GM18517 (cell line): ENCODE measurements at regions not wholly inside any gene's neighbourhood (a gene's known extent, or its start where the extent isn't known, plus 50 kb on each side); places are given as distances from the start of the nearest gene placed in this dataset.

ENCODE experiments used
- ATAC-seq: cut with Tn5 transposase; IDR thresholded peaks from one replicate; pipeline ENCODE4 v1.9.1; 2021; ENCODE audit warnings: mild to moderate bottlenecking, moderate library complexity; ENCODE audit not compliant: unreplicated experiment

GRCh38 chr1:228867108-228867950 lies 132.1 kb downstream of the RHOU start:
- ATAC-seq, result no peak

DNA sequence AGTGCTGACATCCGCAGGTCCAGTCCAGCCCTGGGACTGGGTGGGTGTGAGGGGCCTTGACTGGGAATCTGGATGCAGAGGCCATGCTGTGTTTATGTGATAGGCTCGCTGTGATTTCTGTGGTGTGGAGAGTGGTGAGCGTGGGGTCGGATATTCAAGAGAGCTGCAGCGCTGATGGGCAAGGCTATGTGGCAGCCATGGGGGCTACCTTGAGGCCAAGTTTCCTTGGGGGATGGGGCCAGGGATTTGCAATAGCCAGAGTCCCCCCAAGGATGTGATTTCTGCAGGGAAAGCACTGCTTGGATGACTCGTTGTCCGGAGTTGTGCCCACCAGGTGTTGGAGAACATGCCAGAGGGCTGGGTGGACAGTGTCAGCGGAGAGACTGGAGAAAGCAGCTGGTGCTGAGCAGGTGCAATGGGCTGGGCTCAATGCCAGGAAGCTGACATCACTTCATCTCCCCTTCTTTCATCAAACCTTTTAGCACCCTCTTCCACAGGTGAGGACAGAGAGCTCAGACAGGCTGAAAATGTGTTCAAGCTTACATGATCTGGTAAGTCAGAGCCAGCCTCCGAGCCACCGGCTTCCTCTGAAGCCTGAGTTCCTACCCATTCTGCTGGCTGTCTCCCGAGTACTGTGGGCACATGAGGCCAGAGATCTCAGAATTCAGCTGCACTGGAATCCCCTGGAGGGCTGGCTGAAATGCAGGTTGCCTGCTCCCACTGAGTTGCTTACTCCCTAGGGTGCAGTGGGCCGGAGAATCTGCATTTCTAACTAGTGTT lies 132.9 kb downstream of the RHOU start:
- ATAC-seq, result no peak

DNA sequence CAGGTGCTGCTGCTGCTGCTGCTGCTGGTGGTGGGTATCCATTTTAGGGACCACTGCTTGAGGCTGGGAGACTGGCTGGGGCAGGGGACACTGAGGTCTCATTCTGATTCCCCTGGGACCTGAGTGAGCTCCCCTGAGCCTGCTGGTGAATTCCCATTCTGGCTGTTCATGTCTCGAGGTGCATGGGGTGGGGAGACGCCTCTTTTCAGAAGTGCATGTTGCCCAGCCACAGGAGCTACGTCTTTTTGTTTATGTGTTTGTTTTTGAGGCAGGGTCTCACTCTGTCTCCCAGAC lies 133.4 kb downstream of the RHOU start:
- ATAC-seq, result no peak

- no peak for ATAC-seq
Measured at GRCh38 chr1:228869312-228869824, 134.1 kb downstream of the RHOU start.

GRCh38 chr1:228870041-228870713 lies 134.9 kb downstream of the RHOU start:
- ATAC-seq, result no peak

- ATAC-seq, result no peak
Measured at GRCh38 chr1:228871314-228872061, 136.2 kb downstream of the RHOU start.

DNA sequence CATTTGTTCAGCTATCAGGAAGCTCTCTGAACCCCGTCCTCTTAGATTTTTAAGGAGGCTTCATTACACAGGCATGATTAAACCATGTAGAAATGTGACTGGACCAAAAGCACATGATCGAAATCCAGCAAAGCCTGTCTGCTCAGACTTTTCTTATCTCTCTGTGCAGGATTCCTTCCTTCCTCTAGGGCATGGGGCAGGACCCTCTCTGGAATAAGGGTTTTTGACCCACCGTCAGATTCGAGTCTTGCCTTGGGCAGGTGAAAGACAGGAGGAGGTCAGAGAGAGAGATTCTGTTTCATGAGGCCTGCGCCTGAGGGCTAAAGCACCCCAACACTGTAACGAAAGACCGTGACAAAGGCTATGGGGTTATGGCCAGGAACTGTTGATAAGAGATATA lies 136.8 kb downstream of the RHOU start:
- no peak for ATAC-seq

- ATAC-seq, result no peak
Measured at GRCh38 chr1:228873709-228874108, 138.4 kb downstream of the RHOU start.

- ATAC-seq, result no peak
Measured at GRCh38 chr1:228875741-228876140, 140.5 kb downstream of the RHOU start.

GRCh38 chr1:228876187-228876586 lies 140.9 kb downstream of the RHOU start:
- ATAC-seq, result no peak

DNA sequence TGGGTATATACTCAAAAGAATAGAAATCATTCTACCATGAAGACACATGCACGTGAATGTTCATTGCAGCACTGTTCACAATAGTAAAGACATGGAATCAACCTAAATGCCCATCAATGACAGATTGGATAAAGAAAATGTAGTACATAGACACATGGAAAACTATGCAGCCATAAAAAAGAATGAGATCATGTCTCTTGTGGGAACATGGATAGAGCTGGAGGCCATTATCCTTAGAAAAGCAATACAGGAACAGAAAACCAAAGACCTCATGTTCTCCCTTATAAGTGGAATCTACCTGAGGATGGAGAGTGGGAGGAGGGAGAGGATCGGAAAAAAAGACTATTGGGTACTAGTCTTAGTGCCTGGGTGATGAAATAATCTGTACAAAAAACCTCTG lies 143.9 kb downstream of the RHOU start:
- no peak for ATAC-seq

GRCh38 chr1:228882041-228882770 lies 146.9 kb downstream of the RHOU start:
- ATAC-seq, result no peak

GRCh38 chr1:228882771-228883450 lies 147.6 kb downstream of the RHOU start:
- no peak for ATAC-seq

- ATAC-seq, result no peak
Measured at GRCh38 chr1:228883535-228883934, 148.3 kb downstream of the RHOU start.

DNA sequence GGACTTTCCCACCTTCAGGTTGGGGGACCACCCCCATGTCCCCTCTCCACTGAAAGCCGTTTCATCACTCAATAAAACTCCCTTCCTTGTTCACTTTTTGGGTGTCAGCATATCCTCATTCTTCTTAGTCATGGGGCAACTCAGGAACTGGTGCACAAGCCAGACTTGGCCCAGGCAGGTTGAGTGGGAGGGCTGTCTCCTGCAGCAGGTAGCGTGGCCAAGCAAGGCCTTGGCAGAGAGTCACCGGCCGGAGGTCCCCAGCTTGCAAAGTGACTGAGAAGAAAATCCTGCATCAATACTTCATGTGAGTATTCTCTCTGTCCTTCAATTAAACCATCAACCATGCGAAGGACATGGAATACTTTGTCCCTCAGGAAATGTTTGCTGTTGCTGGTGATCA lies 148.9 kb downstream of the RHOU start:
- no peak for ATAC-seq

- no peak for ATAC-seq
Measured at GRCh38 chr1:228884615-228885566, 149.6 kb downstream of the RHOU start.

DNA sequence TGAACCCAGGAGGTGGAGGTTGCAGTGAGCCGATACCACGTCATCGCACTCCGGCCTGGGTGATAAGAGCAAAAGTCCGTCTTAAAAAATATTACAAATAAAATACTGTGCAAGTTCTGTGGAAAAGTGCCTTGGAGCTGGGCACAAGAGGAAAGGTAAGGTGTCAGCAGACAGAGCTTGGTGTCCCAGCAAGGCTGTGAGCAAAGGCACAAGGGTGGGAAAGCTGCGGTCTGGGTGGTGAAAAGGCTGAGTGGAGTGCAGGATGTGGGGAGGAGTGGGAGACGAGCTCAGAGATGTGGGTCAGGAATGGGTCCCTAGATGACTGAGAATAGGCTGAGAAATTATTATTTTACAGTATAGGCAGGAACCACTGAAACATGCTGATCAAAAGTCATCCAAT lies 150.6 kb downstream of the RHOU start:
- ATAC-seq, result no peak

- ATAC-seq, result no peak
Measured at GRCh38 chr1:228887101-228887500, 151.8 kb downstream of the RHOU start.

DNA sequence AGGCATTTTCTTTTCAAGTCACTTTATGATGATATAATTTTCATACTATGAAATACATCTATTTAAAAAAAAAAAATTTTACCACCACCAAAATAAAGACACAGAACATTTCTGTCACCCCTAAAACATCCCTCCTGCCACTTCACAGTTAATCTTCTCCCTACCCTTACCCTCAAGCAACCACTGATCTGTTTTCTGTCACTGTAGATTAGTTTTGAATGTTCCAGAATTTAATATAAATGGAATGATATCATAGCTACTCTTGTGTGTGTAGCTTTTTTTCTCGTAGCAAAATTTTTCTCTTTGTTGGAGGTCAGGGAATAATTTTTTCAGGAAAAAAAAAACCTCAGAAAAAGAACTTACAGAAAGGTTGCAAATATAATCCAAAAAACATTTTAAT lies 152.7 kb downstream of the RHOU start:
- no peak for ATAC-seq
